BLaER1 treated with 17β-estradiol and CSF1 and Interleukin-3, amounts not matched to agents 10 nM and 100 nM (cell line): ENCODE measurements at regions not wholly inside any gene's neighbourhood (a gene's known extent, or its start where the extent isn't known, plus 50 kb on each side); places are given as distances from the start of the nearest gene placed in this dataset.

Source experiments
- H3K27ac ChIP-seq, 11 experiments: shearing (Covaris generic); formaldehyde crosslinking; 2 replicates each; pipeline ENCODE4 v1.8.1; 2022
- H3K27me3 ChIP-seq, 11 experiments: shearing (Covaris generic); formaldehyde crosslinking; 2 replicates each; pipeline ENCODE4 v1.8.1; 2022
- H3K36me3 ChIP-seq, 11 experiments: shearing (Covaris generic); formaldehyde crosslinking; 2 replicates each; pipeline ENCODE4 v1.8.1; 2022
- H3K4me1 ChIP-seq, 10 experiments: shearing (Covaris generic); formaldehyde crosslinking; 2 replicates each; pipeline ENCODE4 v1.8.1; 2022
- H3K4me2 ChIP-seq, 11 experiments: shearing (Covaris generic); formaldehyde crosslinking; 2 replicates each; pipeline ENCODE4 v1.8.1; 2022
- H3K4me3 ChIP-seq, 10 experiments: shearing (Covaris generic); formaldehyde crosslinking; 2 replicates each; pipeline ENCODE4 v1.8.1; 2022
- H3K9ac ChIP-seq, 11 experiments: shearing (Covaris generic); formaldehyde crosslinking; 2 replicates each; pipeline ENCODE4 v1.8.1; 2022
- H3K9me3 ChIP-seq, 11 experiments: shearing (Covaris generic); formaldehyde crosslinking; replicated peaks in 1 of 11; 2 replicates each; pipeline ENCODE4 v1.8.1; 2022
- H4K20me1 ChIP-seq, 11 experiments: shearing (Covaris generic); formaldehyde crosslinking; 2 replicates each; pipeline ENCODE4 v1.8.1; 2022
- Cebpa-rat ChIP-seq, 11 experiments: shearing (Covaris generic); IDR thresholded peaks; 2 replicates each; pipeline ENCODE4 v1.8.1; 2022

DNA sequence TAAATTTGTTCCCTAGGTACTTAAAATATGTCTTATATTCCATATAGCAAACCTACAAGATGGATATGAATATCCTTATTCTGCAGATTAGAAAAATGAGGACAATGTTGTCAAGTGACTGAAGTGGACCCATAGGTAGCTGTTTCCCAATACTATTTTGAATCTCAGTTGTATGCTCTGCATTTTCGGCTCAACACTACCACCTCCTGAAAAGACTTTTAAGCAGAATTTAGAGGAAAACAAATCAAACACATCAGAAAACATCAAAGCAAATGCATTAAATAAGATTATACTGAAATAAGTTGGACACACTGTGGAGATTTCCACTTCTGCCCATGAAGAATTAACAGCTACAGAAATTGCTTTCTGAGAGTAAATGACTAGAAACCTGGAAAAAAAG lies 488.7 kb downstream of the TRIML1 start:
- Histone ChIP-seq H3K4me1 (peaks cover 0 to 50% (median 25%) of the 10 kb centered on the region in 10 experiments; a peak in 14 of 20 replicates), H3K4me2 (peak overlapping the region in 4 of 11 experiments; percentile 10 to 41 (median 22); a peak in 4 of 22 replicates), H3K36me3 (peaks cover 0 to 13% (median 0%) of the 10 kb centered on the region in 11 experiments; a peak in 1 of 22 replicates), H3K9ac (no peak overlapping the region), H3K9me3 (peaks cover 22 to 44% (median 25%) of the 10 kb centered on the region in 11 experiments), H3K4me3 (no peak overlapping the region), H4K20me1 (no peaks in the 10 kb centered on the region), H3K27me3 (no peaks in the 10 kb centered on the region), H3K27ac (0 out of 22 replicates have a peak overlapping the region, but pooled peaks of 2 of the 11 experiments have one; percentile 11 to 14)
- TF ChIP-seq Cebpa-rat (IDR thresholded peaks at IDR 0.05) = no peak

DNA sequence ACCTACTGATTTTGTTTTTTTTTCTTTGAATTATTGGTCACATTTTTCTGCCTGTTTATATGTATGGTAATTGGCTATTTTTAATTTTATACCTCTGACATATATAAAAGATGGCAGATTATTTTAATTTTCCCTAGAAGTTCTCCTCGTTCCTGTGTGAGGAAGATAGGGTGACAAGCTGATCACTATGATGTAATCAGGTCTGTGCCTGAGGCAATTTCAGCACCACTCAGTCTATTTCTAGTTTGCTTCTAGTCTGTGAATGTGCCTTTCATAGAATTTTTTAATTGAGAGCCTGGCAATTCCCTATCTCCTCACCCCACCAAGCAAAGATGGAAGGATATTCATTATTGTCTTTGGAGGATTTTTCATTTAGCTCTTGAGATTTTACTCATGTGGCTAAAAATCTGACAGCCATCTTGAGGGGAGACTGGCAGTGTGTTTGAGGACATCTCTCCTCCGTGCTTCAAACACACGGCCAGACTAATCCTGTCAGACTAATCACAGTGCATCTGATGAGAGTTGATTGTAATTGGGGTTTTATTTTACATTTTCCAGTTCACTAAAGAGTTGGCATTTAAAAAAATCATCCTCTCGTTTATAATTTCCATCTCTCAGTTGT lies 500.3 kb downstream of the TRIML1 start:
- no peak for TF ChIP-seq Cebpa-rat (IDR thresholded peaks at IDR 0.05)
- Histone ChIP-seq H3K4me3 (no peak overlapping the region), H3K9me3 (peaks cover 0 to 8% (median 0%) of the 10 kb centered on the region in 11 experiments; a peak in 4 of 22 replicates), H3K4me2 (no peak overlapping the region), H3K36me3 (no peaks in the 10 kb centered on the region), H3K27me3 (no peaks in the 10 kb centered on the region), H3K4me1 (0 out of 20 replicates have a peak, but pooled peaks cover 0 to 5% (median 0%) of the 10 kb centered on the region in 10 experiments), H3K9ac (no peak overlapping the region), H4K20me1 (no peaks in the 10 kb centered on the region), H3K27ac (no peak overlapping the region)

DNA sequence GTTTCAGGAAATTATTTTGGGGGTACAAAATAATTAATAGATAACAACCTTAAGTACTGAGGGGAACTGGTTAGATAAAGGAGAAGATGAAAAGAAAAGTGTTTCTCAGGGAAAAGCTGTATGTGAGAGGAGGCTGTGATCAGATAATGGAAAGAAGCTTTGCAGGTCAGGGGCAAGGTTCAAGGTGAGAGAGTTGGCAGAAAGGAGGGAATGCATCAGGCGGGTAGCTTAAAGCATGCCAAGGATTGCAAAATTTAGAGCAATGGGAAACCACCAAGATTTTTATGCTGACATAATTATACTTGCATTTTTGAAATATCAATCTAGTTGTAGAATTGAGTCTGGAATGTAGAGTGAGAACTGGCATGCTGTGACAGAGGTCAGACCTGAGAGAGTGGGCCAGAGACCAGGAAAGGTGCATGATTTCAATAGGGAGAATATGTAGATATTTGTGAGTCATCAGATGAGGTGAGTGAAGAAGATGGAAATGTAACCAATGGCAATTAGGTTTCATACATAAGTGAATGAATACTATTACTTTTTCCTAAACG lies 508.7 kb downstream of the TRIML1 start:
- Histone ChIP-seq H3K27me3 (no peaks in the 10 kb centered on the region), H3K27ac (no peak overlapping the region), H3K36me3 (no peaks in the 10 kb centered on the region), H3K4me2 (no peak overlapping the region), H4K20me1 (no peaks in the 10 kb centered on the region), H3K4me3 (no peak overlapping the region), H3K9ac (no peak overlapping the region), H3K9me3 (no peaks in the 10 kb centered on the region), H3K4me1 (0 out of 20 replicates have a peak, but pooled peaks cover 0 to 4% (median 0%) of the 10 kb centered on the region in 10 experiments)
- no peak for TF ChIP-seq Cebpa-rat (IDR thresholded peaks at IDR 0.05)

DNA sequence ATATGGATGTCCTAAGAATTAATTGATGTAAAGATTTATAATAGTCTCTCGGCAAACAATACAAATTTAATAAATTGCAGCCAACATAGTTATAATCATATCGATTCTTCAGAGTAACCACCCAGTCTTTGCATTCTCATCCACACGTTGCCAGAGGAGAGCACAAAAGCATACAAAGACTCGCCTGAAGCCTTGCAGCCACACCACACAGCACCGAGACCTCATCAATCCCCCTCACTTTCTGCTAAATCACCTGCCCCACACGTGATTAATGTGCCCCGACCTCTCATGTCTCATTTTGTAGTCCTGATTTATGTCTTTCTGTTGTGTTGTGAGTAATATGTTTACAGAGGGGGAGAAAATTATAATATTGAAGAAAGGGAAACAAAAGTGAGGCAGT lies 510.4 kb downstream of the TRIML1 start:
- Histone ChIP-seq H3K27me3 (no peaks in the 10 kb centered on the region), H3K4me2 (no peak overlapping the region), H3K4me1 (0 out of 20 replicates have a peak, but pooled peaks cover 0 to 4% (median 0%) of the 10 kb centered on the region in 10 experiments), H3K27ac (no peak overlapping the region), H3K9me3 (no peaks in the 10 kb centered on the region), H3K36me3 (no peaks in the 10 kb centered on the region), H3K9ac (no peak overlapping the region), H3K4me3 (no peak overlapping the region), H4K20me1 (no peaks in the 10 kb centered on the region)
- no peak for TF ChIP-seq Cebpa-rat (IDR thresholded peaks at IDR 0.05)

DNA sequence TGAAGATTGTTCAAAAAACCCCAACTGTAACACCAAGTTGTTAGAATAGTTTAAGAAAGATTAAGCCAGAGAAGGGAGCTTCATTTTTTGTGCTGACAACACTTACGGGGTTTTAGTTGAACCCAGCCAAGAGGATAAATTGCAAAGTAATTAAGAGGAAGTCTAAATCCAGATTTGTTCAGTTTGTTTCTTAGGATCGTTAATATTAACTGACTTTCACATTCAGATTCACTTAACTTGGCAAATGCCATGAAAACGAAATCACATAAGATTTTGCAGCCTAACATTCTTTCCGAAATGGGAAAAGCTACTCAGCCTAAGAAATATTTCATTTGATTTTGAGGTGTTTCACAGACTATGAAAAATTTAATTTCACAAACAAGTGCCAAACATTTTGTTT lies 511.3 kb downstream of the TRIML1 start:
- Histone ChIP-seq H3K27me3 (no peaks in the 10 kb centered on the region), H4K20me1 (no peaks in the 10 kb centered on the region), H3K4me1 (0 out of 20 replicates have a peak, but pooled peaks cover 0 to 4% (median 0%) of the 10 kb centered on the region in 10 experiments), H3K36me3 (no peaks in the 10 kb centered on the region), H3K9me3 (no peaks in the 10 kb centered on the region; a peak in 1 of 22 replicates), H3K4me2 (no peak overlapping the region), H3K27ac (no peak overlapping the region), H3K9ac (no peak overlapping the region), H3K4me3 (no peak overlapping the region)
- no peak for TF ChIP-seq Cebpa-rat (IDR thresholded peaks at IDR 0.05)

DNA sequence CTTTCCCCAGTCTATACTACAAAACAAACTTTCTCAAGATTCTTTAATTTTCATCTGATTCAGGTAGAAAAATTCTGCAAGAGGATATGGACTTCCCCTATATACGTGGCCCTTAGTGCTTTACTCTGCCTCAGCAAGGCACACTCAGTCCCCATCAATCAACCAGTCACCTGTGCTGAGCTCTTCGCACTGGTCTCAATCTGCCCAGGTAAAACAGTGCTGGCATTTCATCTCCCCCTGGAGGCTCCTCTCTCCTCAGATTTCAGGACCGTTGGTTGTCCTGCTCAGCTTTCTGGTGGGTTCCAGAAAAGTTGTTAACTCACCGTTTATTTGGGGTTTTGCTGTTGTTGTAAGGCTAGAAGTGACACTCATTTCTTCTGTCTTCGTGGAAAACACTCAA lies 518.1 kb downstream of the TRIML1 start:
- no peak overlapping the region for H3K9ac ChIP-seq
- H3K4me1 ChIP-seq = peaks cover 0 to 10% (median 4%) of the 10 kb centered on the region in 10 experiments; a peak in 5 of 20 replicates
- H3K4me2 ChIP-seq = no peak overlapping the region
- no peak overlapping the region for H3K27ac ChIP-seq
- peaks cover 9 to 21% (median 10%) of the 10 kb centered on the region in 11 experiments for H3K9me3 ChIP-seq
- no peaks in the 10 kb centered on the region for H4K20me1 ChIP-seq
- H3K36me3 ChIP-seq = no peaks in the 10 kb centered on the region
- H3K4me3 ChIP-seq = no peak overlapping the region
- TF ChIP-seq Cebpa-rat (IDR thresholded peaks at IDR 0.05) = no peak
- H3K27me3 ChIP-seq = no peaks in the 10 kb centered on the region

DNA sequence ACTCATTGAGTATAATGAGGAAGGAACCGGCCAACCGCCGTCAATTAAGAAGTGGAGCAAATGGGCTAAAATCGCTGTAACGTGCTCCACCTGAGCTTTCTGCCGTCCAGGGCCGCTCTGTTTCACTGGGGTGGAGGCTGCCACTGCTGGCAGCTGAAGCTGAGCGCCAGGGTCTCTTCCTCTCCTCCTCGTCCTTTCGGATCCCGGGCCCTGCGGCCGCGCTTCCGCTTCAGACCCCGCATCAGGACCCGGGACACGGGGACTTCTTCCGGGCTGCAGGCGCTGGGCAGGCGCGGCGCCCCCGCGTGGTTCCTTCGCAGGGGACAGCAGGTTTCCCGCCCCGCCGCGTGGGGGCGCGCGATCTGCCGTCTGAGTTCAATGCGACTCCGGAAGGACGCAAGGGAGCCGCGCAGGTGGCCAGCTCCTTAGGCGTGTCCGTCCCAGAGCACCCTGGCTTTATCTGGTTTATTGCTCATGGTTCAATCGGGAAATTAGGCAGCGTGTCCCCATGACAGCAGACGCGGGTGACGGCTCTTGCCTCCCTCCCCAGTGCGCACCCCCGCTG lies 519.8 kb downstream of the TRIML1 start:
- H3K36me3 ChIP-seq = no peaks in the 10 kb centered on the region
- no peak for TF ChIP-seq Cebpa-rat (IDR thresholded peaks at IDR 0.05)
- H3K4me2 ChIP-seq = no peak overlapping the region
- H3K9ac ChIP-seq = no peak overlapping the region
- no peaks in the 10 kb centered on the region for H4K20me1 ChIP-seq
- no peaks in the 10 kb centered on the region for H3K27me3 ChIP-seq
- no peak overlapping the region for H3K27ac ChIP-seq
- peaks cover 9 to 21% (median 10%) of the 10 kb centered on the region in 11 experiments for H3K9me3 ChIP-seq
- no peak overlapping the region for H3K4me3 ChIP-seq
- peaks cover 0 to 10% (median 4%) of the 10 kb centered on the region in 10 experiments; a peak in 5 of 20 replicates for H3K4me1 ChIP-seq

DNA sequence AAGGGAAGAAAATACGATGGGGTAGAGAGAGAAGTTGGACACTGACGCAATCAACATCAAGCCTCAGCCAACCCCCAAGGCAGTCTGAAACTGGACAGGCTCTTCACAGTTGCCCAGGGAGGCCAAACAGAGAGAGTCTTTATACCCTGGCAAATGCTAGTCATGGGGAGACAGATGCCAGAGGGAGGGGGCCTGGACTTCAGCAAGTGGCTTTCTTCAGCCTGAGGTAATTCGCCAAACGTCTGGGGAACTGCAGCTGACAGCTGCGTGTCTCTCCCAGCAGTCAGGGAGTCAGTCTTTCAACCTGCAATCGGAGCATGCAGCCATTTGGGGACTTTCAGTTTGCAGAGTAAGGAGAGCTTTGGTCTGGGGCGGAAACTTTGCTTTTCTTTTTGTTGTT lies 521.6 kb downstream of the TRIML1 start:
- H3K4me1 ChIP-seq = peaks cover 0 to 10% (median 4%) of the 10 kb centered on the region in 10 experiments; a peak in 5 of 20 replicates
- H3K36me3 ChIP-seq = no peaks in the 10 kb centered on the region
- H4K20me1 ChIP-seq = no peaks in the 10 kb centered on the region
- no peak for TF ChIP-seq Cebpa-rat (IDR thresholded peaks at IDR 0.05)
- no peak overlapping the region for H3K9ac ChIP-seq
- no peak overlapping the region for H3K27ac ChIP-seq
- H3K4me2 ChIP-seq = peak overlapping the region in 7 of 11 experiments; percentile 5 to 63 (median 36); a peak in 11 of 22 replicates
- H3K27me3 ChIP-seq = no peaks in the 10 kb centered on the region
- H3K9me3 ChIP-seq = peaks cover 9 to 21% (median 10%) of the 10 kb centered on the region in 11 experiments
- H3K4me3 ChIP-seq = no peak overlapping the region

DNA sequence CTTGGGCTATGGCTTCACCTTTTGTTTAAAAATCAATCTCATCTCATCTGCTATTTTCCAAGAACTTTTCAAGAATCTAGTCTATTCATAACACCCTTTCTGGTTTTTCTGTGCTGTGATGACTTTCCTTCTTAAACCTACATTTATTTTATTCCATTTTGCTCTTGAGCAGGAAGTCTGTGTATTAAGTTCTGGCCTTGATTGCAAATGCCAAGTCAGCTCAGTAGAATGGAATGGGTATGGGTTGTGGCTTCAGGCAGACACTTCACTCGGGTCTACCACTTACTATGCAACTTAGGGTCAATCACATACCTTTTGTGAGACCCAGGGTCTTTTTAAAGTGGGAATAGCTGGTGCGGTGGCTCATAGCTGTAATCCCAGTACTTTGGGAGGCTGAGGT lies 522.3 kb downstream of the TRIML1 start:
- peak overlapping the region in 5 of 11 experiments; percentile 12 to 63 (median 36); a peak in 8 of 22 replicates for H3K4me2 ChIP-seq
- no peak overlapping the region for H3K27ac ChIP-seq
- H3K9me3 ChIP-seq = peaks cover 9 to 21% (median 10%) of the 10 kb centered on the region in 11 experiments
- H3K9ac ChIP-seq = no peak overlapping the region
- no peaks in the 10 kb centered on the region for H4K20me1 ChIP-seq
- H3K4me1 ChIP-seq = peaks cover 0 to 10% (median 4%) of the 10 kb centered on the region in 10 experiments; a peak in 5 of 20 replicates
- no peaks in the 10 kb centered on the region for H3K27me3 ChIP-seq
- H3K4me3 ChIP-seq = no peak overlapping the region
- TF ChIP-seq Cebpa-rat (IDR thresholded peaks at IDR 0.05) = no peak
- no peaks in the 10 kb centered on the region for H3K36me3 ChIP-seq
